GM23338 (cell line): ENCODE measurements at regions not wholly inside any gene's neighbourhood (a gene's known extent, or its start where the extent isn't known, plus 50 kb on each side); places are given as distances from the start of the nearest gene placed in this dataset.

Experiments used
- ATAC-seq: fragments of 200-7000 bp; cut with Tn5 transposase; 3 replicates; pipeline ENCODE4 v1.9.1; 2020
- DNase-seq: peaks from one replicate; pipeline ENCODE4 v3.0.0-alpha.2; 2015; ENCODE audit warnings: low spot score
- H2AFZ ChIP-seq: fragments of 200-600 bp; sonication (generic); 2 replicates; pipeline ENCODE4 v1.8.0; 2016; ENCODE audit warnings: antibody characterized with exemption, mild to moderate bottlenecking, moderate library complexity
- H3F3A ChIP-seq: fragments of 200-600 bp; sonication (generic); replicated peaks from 2 replicates; pipeline ENCODE4 v1.8.0; 2017; ENCODE audit warnings: antibody characterized with exemption, mixed run types, low read depth
- H3K27ac ChIP-seq: fragments of 200-600 bp; sonication (generic); 2 replicates; pipeline ENCODE4 v1.6.1; 2016; ENCODE audit warnings: low read depth
- H3K27me3 ChIP-seq: fragments of 200-600 bp; sonication (generic); 2 replicates; pipeline ENCODE4 v1.8.0; 2016; ENCODE audit warnings: mild to moderate bottlenecking, mixed run types, moderate library complexity; ENCODE audit not compliant: insufficient read depth
- H3K36me3 ChIP-seq: fragments of 200-600 bp; sonication (generic); 2 replicates; pipeline ENCODE4 v1.8.0; 2016; ENCODE audit warnings: mild to moderate bottlenecking; ENCODE audit not compliant: insufficient read depth
- H3K4me1 ChIP-seq: fragments of 200-600 bp; sonication (generic); 2 replicates; pipeline ENCODE4 v1.8.0; 2016; ENCODE audit warnings: mild to moderate bottlenecking, moderate library complexity; ENCODE audit not compliant: insufficient read depth
- H3K4me2 ChIP-seq: fragments of 200-600 bp; sonication (generic); 2 replicates; pipeline ENCODE4 v1.7.1; 2017; ENCODE audit warnings: mixed run types
- H3K4me3 ChIP-seq: fragments of 200-600 bp; sonication (generic); 2 replicates; pipeline ENCODE4 v1.6.1; 2016; ENCODE audit warnings: mixed run types
- H3K79me2 ChIP-seq: fragments of 200-600 bp; sonication (generic); replicated peaks from 2 replicates; pipeline ENCODE4 v1.8.0; 2017; ENCODE audit warnings: mild to moderate bottlenecking; ENCODE audit not compliant: insufficient read depth
- H3K9me2 ChIP-seq: fragments of 200-600 bp; sonication (generic); 2 replicates; pipeline ENCODE4 v1.8.0; 2017; ENCODE audit not compliant: insufficient read depth
- H4K20me1 ChIP-seq: fragments of 200-600 bp; sonication (generic); replicated peaks from 2 replicates; pipeline ENCODE4 v1.8.0; 2017; ENCODE audit warnings: mild to moderate bottlenecking; ENCODE audit not compliant: insufficient read depth
- H3K27ac Mint-ChIP-seq: 2 replicates; pipeline ENCODE4 v1.8.0; 2020; ENCODE audit warnings: inconsistent platforms, mild to moderate bottlenecking, moderate library complexity, mixed read lengths
- H3K27me3 Mint-ChIP-seq: 3 replicates; pipeline ENCODE4 v1.8.0; 2022; ENCODE audit warnings: low read depth, mild to moderate bottlenecking, moderate library complexity, mixed read lengths, inconsistent platforms; ENCODE audit not compliant: insufficient read depth, poor library complexity
- H3K36me3 Mint-ChIP-seq: 3 replicates; pipeline ENCODE4 v1.8.0; 2021; ENCODE audit warnings: low read depth, mild to moderate bottlenecking, inconsistent platforms, moderate library complexity, mixed read lengths
- H3K4me1 Mint-ChIP-seq: 3 replicates; pipeline ENCODE4 v1.8.0; 2020; ENCODE audit warnings: mild to moderate bottlenecking, inconsistent platforms, mixed read lengths
- H3K4me3 Mint-ChIP-seq: 3 replicates; pipeline ENCODE4 v1.8.0; 2021; ENCODE audit warnings: moderate library complexity, mild to moderate bottlenecking, inconsistent platforms, mixed read lengths
- H3K9me3 Mint-ChIP-seq: 3 replicates; pipeline ENCODE4 v1.8.0; 2020; ENCODE audit warnings: moderate library complexity, mild to moderate bottlenecking, inconsistent platforms, mixed read lengths
- CREB1 ChIP-seq: fragments of 250-450 bp; sonication (Bioruptor Pico); IDR thresholded peaks from 2 replicates; pipeline ENCODE4 v1.5.0; 2020; ENCODE audit warnings: low read depth, mild to moderate bottlenecking, moderate library complexity
- CTCF ChIP-seq, 2 experiments: fragments of 200-600 bp in 1 of 2; sonication (generic) in 1 of 2; conservative IDR thresholded peaks; 2 replicates each; pipeline versions ENCODE4 v1.5.1 to v1.6.1; 2016 to 2017; ENCODE audit warnings: antibody characterized with exemption in 2 of 2, low read depth in 2 of 2, mild to moderate bottlenecking in 2 of 2, moderate library complexity in 1 of 2
- ETS1 ChIP-seq: IDR thresholded peaks from 2 replicates; pipeline ENCODE4 v1.6.1; 2016; ENCODE audit warnings: antibody characterized with exemption
- EZH2 ChIP-seq: fragments of 200-600 bp; sonication (generic); IDR thresholded peaks from one replicate; pipeline ENCODE4 v1.8.0; 2017; ENCODE audit warnings: antibody characterized with exemption, mild to moderate bottlenecking, low read depth; ENCODE audit not compliant: unreplicated experiment
- EZH2phosphoT487 ChIP-seq: fragments of 200-600 bp; sonication (generic); IDR thresholded peaks from one replicate; pipeline ENCODE4 v1.8.1; 2018; ENCODE audit warnings: antibody characterized with exemption; ENCODE audit not compliant: unreplicated experiment
- JUNB ChIP-seq: IDR thresholded peaks from one replicate; pipeline ENCODE4 v1.6.1; 2016; ENCODE audit warnings: antibody characterized with exemption; ENCODE audit not compliant: unreplicated experiment
- NANOG ChIP-seq: IDR thresholded peaks from 2 replicates; pipeline ENCODE4 v1.6.1; 2016; ENCODE audit warnings: antibody characterized with exemption, borderline replicate concordance
- POLR2AphosphoS5 ChIP-seq: IDR thresholded peaks from 2 replicates; pipeline ENCODE4 v1.6.1; 2016; ENCODE audit warnings: antibody characterized with exemption, low read depth
- REST ChIP-seq: IDR thresholded peaks from one replicate; pipeline ENCODE4 v1.6.1; 2018; ENCODE audit warnings: antibody characterized with exemption; ENCODE audit not compliant: unreplicated experiment
- STAT1 ChIP-seq: IDR thresholded peaks from one replicate; pipeline ENCODE4 v1.6.1; 2016; ENCODE audit warnings: antibody characterized with exemption; ENCODE audit not compliant: unreplicated experiment
- ZNF114 ChIP-seq: fragments of 250-450 bp; sonication (Bioruptor Pico); IDR thresholded peaks from 2 replicates; pipeline ENCODE4 v1.5.0; 2020; ENCODE audit warnings: mild to moderate bottlenecking, moderate library complexity
- ZNF331 ChIP-seq: fragments of 250-450 bp; sonication (Bioruptor Pico); IDR thresholded peaks from 2 replicates; pipeline ENCODE4 v1.5.0; 2020; ENCODE audit warnings: low read depth, mild to moderate bottlenecking, moderate library complexity
- ZNF462 ChIP-seq: fragments of 250-450 bp; sonication (Bioruptor Pico); IDR thresholded peaks from 2 replicates; pipeline ENCODE4 v1.5.0; 2020; ENCODE audit warnings: mild to moderate bottlenecking, moderate library complexity

GRCh38 chr6:21476112-21476511 lies 117.4 kb upstream of the SOX4 start:
- Histone ChIP-seq H3K9me2 (no peaks in the 10 kb centered on the region), H3K4me2 (no peak overlapping the region), H3F3A (no peaks in the 10 kb centered on the region), H3K27ac (no peak overlapping the region), H3K79me2 (no peaks in the 10 kb centered on the region), H3K4me1 (peaks cover 3% of the 10 kb centered on the region; the same call in 1 of the 2 replicates), H2AFZ (no peak overlapping the region), H3K27me3 (no peaks in the 10 kb centered on the region), H3K36me3 (no peaks in the 10 kb centered on the region), H3K4me3 (no peak overlapping the region), H4K20me1 (no peaks in the 10 kb centered on the region)
- DNase-seq (no peak), ATAC-seq (peak; percentile 74)
- H3K4me3 Mint-ChIP-seq: no peak overlapping the region
- TF ChIP-seq ZNF331 (CRISPR knock-in tag) (no peak), ZNF462 (no peak), ZNF114 (no peak), CREB1 (CRISPR knock-in tag) (no peak), STAT1 (no peak), POLR2AphosphoS5 (no peak), NANOG (no peak), REST (no peak), JUNB (no peak), CTCF (conservative IDR thresholded peaks at IDR 0.05; ENCODE audit: low read depth in 2 of 2) (no peak), EZH2phosphoT487 (no peak), ETS1 (no peak), EZH2 (no peak)
- H3K36me3 Mint-ChIP-seq: no peaks in the 10 kb centered on the region
- peaks cover 4% of the 10 kb centered on the region for H3K27me3 Mint-ChIP-seq
- peaks cover 26% of the 10 kb centered on the region for H3K4me1 Mint-ChIP-seq
- H3K27ac Mint-ChIP-seq: no peak overlapping the region
- H3K9me3 Mint-ChIP-seq: no peaks in the 10 kb centered on the region; the same call in 2 of the 3 replicates
